Natural killer cell (primary cell): ENCODE measurements at regions not wholly inside any gene's neighbourhood (a gene's known extent, or its start where the extent isn't known, plus 50 kb on each side); places are given as distances from the start of the nearest gene placed in this dataset.

Experiments used
- ATAC-seq, 3 donors: fragments of 150-1000 bp in 2 of 3; fragments of 200-7000 bp in 1 of 3; cut with Tn5 transposase; 1 replicate in 1 of 3; 2 replicates in 2 of 3; pipeline ENCODE4 v1.10.0; 2021; ENCODE audit warnings: mild to moderate bottlenecking in 2 of 3, moderate library complexity in 2 of 3
- DNase-seq, 2 donors: peaks; one replicate each; pipeline versions ENCODE4 v3.0.0 to v3.0.0-alpha.2; 2013 to 2021; ENCODE audit warnings: mixed read lengths in 1 of 2
- H3K27ac ChIP-seq: one replicate; pipeline ENCODE4 v1.5.1; 2013; ENCODE audit warnings: mild to moderate bottlenecking, low read length
- H3K27me3 ChIP-seq: one replicate; pipeline ENCODE4 v1.6.1; 2013; ENCODE audit warnings: low read length; ENCODE audit not compliant: control insufficient read depth, insufficient read depth
- H3K36me3 ChIP-seq: one replicate; pipeline ENCODE4 v1.6.1; 2013; ENCODE audit warnings: low read length; ENCODE audit not compliant: control insufficient read depth, insufficient read depth
- H3K4me1 ChIP-seq: one replicate; pipeline ENCODE4 v1.6.1; 2013; ENCODE audit warnings: low read length; ENCODE audit not compliant: control insufficient read depth, insufficient read depth
- H3K4me3 ChIP-seq: one replicate; pipeline ENCODE4 v1.5.1; 2013; ENCODE audit warnings: low read length
- H3K9me3 ChIP-seq: one replicate; pipeline ENCODE4 v1.6.1; 2013; ENCODE audit warnings: low read length; ENCODE audit not compliant: control insufficient read depth, insufficient read depth
- H3K27ac Mint-ChIP-seq, 2 donors: one replicate each; pipeline ENCODE4 v1.8.0; 2022; ENCODE audit warnings: mild to moderate bottlenecking in 2 of 2, mixed read lengths in 2 of 2, moderate library complexity in 1 of 2
- H3K27me3 Mint-ChIP-seq, 2 donors: one replicate each; pipeline ENCODE4 v1.8.0; 2022; ENCODE audit warnings: low read depth in 2 of 2, mixed read lengths in 2 of 2
- H3K36me3 Mint-ChIP-seq: one replicate; pipeline ENCODE4 v1.8.0; 2022; ENCODE audit warnings: mixed read lengths
- H3K4me1 Mint-ChIP-seq, 2 donors: one replicate each; pipeline ENCODE4 v1.8.0; 2022; ENCODE audit warnings: mixed read lengths in 2 of 2
- H3K4me3 Mint-ChIP-seq: one replicate; pipeline ENCODE4 v1.8.0; 2022; ENCODE audit warnings: mild to moderate bottlenecking, moderate library complexity, mixed read lengths
- H3K9me3 Mint-ChIP-seq, 2 donors: one replicate each; pipeline ENCODE4 v1.8.0; 2022; ENCODE audit warnings: mixed read lengths in 2 of 2
- WGBS: methylation state at CpG from one replicate; pipeline ENCODE4 v1.1.7; 2013; ENCODE audit warnings: missing lambda C conversion rate; ENCODE audit not compliant: insufficient coverage; 5-methylcytosine and 5-hydroxymethylcytosine counted together
- intact Hi-C: fragments of 100-400 bp; cut with micrococcal nuclease; formaldehyde crosslinking; loops from one replicate; pipeline ENCODE4 v1.14.2; 2022
- TF ChIP-seq, protein P1 (sequence below): fragments of 200-600 bp; IDR thresholded peaks from one replicate; pipeline ENCODE4 v1.8.0; 2022; ENCODE audit warnings: antibody characterized with exemption

GRCh38 chr2:236904389-236905263 lies 181.1 kb upstream of the COPS8 start:
- no peaks in the 10 kb centered on the region for H3K27me3 ChIP-seq
- no peaks in the 10 kb centered on the region for H3K9me3 Mint-ChIP-seq
- no peak overlapping the region for H3K4me3 ChIP-seq
- intact Hi-C loops = no loop called here
- no peak overlapping the region for H3K27ac ChIP-seq
- ATAC-seq (no peak), DNase-seq (no peak)
- H3K4me1 ChIP-seq = no peaks in the 10 kb centered on the region
- WGBS = 88% methylated on average over 13 of the region's 13 CpGs
- H3K27ac Mint-ChIP-seq = no peak overlapping the region
- H3K4me3 Mint-ChIP-seq = no peak overlapping the region
- H3K36me3 ChIP-seq = no peaks in the 10 kb centered on the region
- no peaks in the 10 kb centered on the region for H3K36me3 Mint-ChIP-seq
- H3K9me3 ChIP-seq = no peaks in the 10 kb centered on the region
- H3K27me3 Mint-ChIP-seq = peaks cover 10 to 22% of the 10 kb centered on the region in 2 donors
- no peaks in the 10 kb centered on the region for H3K4me1 Mint-ChIP-seq
- TF ChIP-seq, protein P1, sequence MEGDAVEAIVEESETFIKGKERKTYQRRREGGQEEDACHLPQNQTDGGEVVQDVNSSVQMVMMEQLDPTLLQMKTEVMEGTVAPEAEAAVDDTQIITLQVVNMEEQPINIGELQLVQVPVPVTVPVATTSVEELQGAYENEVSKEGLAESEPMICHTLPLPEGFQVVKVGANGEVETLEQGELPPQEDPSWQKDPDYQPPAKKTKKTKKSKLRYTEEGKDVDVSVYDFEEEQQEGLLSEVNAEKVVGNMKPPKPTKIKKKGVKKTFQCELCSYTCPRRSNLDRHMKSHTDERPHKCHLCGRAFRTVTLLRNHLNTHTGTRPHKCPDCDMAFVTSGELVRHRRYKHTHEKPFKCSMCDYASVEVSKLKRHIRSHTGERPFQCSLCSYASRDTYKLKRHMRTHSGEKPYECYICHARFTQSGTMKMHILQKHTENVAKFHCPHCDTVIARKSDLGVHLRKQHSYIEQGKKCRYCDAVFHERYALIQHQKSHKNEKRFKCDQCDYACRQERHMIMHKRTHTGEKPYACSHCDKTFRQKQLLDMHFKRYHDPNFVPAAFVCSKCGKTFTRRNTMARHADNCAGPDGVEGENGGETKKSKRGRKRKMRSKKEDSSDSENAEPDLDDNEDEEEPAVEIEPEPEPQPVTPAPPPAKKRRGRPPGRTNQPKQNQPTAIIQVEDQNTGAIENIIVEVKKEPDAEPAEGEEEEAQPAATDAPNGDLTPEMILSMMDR = no peak

DNA sequence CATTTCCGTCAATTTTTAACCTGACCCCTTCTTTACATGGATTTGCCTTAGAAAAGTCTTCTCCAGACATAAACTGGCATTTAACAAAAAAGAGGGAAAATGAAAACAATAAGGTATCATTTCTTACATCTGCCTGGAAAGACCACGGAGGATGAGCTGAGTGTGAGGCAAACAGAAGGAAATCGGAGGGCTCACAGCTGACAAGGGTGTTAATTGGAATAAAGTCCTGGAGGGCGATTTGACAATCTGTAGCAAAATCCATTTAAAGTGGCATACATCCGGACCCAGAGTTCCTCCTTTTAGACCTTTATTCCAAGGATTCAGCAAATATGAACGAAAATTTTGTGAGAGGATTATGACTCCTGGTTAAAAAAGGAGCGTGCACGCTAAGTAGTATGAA lies 179.7 kb upstream of the COPS8 start:
- H3K27ac ChIP-seq = no peak overlapping the region
- H3K4me1 Mint-ChIP-seq = no peaks in the 10 kb centered on the region
- H3K4me3 ChIP-seq = no peak overlapping the region
- WGBS = 79% methylated on average over 8 of the region's 8 CpGs
- peaks cover 3 to 15% of the 10 kb centered on the region in 2 donors for H3K27me3 Mint-ChIP-seq
- H3K27ac Mint-ChIP-seq = no peak overlapping the region
- DNase-seq (no peak), ATAC-seq (no peak)
- H3K36me3 Mint-ChIP-seq = no peaks in the 10 kb centered on the region
- intact Hi-C loops = no loop called here
- H3K27me3 ChIP-seq = no peaks in the 10 kb centered on the region
- no peak overlapping the region for H3K4me3 Mint-ChIP-seq
- H3K9me3 Mint-ChIP-seq = no peaks in the 10 kb centered on the region
- no peaks in the 10 kb centered on the region for H3K4me1 ChIP-seq
- H3K9me3 ChIP-seq = no peaks in the 10 kb centered on the region
- no peaks in the 10 kb centered on the region for H3K36me3 ChIP-seq
- TF ChIP-seq, protein P1 = no peak

DNA sequence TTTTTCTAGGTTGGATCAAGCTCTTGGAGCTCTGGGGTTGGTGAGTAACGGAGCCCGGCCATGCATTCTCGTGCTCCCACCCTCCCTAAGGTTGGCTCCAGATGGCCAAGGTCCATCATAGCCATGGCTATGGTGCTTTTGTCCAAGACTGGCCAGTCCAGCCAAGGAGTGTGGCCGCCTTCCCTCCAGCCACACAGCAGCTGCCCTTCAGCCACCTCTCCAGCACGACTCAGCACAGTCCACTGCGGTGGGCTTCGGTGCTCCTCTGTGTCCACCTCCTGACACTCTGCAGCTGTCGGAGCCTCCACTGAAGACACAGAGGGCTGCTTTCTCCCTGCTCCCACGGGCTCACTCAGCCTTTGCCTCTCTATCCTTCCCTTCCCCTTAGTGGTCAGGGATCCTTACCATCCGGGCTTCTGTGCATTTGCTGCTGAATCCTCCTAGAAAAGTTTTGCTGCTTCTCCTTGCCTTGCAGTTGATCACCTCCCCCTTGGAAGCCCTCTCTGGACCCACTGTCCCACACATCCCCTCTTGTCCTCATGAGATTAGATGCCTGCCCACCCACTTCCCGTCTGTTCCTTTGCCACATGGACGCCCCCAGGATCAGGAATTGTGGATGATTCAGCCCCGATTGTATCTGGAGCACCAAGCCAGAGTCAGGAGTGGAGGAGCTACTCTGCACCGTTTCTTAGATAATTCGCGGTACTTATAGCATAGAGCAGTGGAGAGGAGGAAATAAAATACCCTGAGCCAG lies 177.1 kb upstream of the COPS8 start:
- no peak for ATAC-seq

More for the DNA sequence above, 177.1 kb upstream of the COPS8 start:
- Histone ChIP-seq H3K9me3 (no peaks in the 10 kb centered on the region), H3K36me3 (no peaks in the 10 kb centered on the region), H3K27me3 (no peaks in the 10 kb centered on the region), H3K4me3 (no peak overlapping the region), H3K4me1 (no peaks in the 10 kb centered on the region), H3K27ac (no peak overlapping the region)
- H3K27me3 Mint-ChIP-seq = peaks cover 7 to 22% of the 10 kb centered on the region in 2 donors
- DNase-seq = no peak
- no peaks in the 10 kb centered on the region for H3K4me1 Mint-ChIP-seq
- H3K36me3 Mint-ChIP-seq = no peaks in the 10 kb centered on the region
- H3K27ac Mint-ChIP-seq = no peak overlapping the region
- TF ChIP-seq, protein P1 = no peak
- no peak overlapping the region for H3K4me3 Mint-ChIP-seq
- intact Hi-C loops = no loop called here
- no peaks in the 10 kb centered on the region for H3K9me3 Mint-ChIP-seq
- 88% methylated on average over 16 of the region's 16 CpGs for WGBS
